IMR-90 (cell line): ENCODE measurements at regions not wholly inside any gene's neighbourhood (a gene's known extent, or its start where the extent isn't known, plus 50 kb on each side); places are given as distances from the start of the nearest gene placed in this dataset.

Source experiments
- ATAC-seq: fragments of 200-7000 bp; cut with Tn5 transposase; 2 replicates; pipeline ENCODE4 v1.9.1; 2020; ENCODE audit warnings: low read depth, mild to moderate bottlenecking, moderate library complexity
- BruUV-seq: library from RNA; stranded (reverse); fragments of 400-500 nt; replicated peaks from 2 replicates; lab custom pipeline; 2021; lab: Mats Ljungman, UMichigan
- CTCF ChIA-PET: fragments of 300-600 bp; formaldehyde crosslinking; extraction: SDS; loops from one replicate; lab custom pipeline; 2021; ENCODE audit warnings: antibody characterized with exemption; lab: Yijun Ruan, JAX
- POLR2A ChIA-PET: fragments of 300-600 bp; sonication (Branson Sonifier 250); formaldehyde crosslinking; loops from one replicate; lab custom pipeline; 2022; ENCODE audit warnings: antibody characterized with exemption; ENCODE audit not compliant: unreplicated experiment; lab: Charles Lee
- DNase-seq: peaks from one replicate; pipeline ENCODE4 v3.0.0; 2013
- H2AFZ ChIP-seq: replicated peaks from 2 replicates; pipeline ENCODE3; 2013; ENCODE audit warnings: low read length, mild to moderate bottlenecking; ENCODE audit not compliant: poor library complexity
- H2AK5ac ChIP-seq: 2 replicates; pipeline ENCODE4 v1.6.1; 2013; ENCODE audit warnings: low read depth, low read length, inconsistent platforms
- H2AK9ac ChIP-seq: replicated peaks from 2 replicates; pipeline ENCODE3; 2013; ENCODE audit warnings: mild to moderate bottlenecking, low read depth, low read length, moderate library complexity; ENCODE audit not compliant: poor library complexity
- H2BK120ac ChIP-seq: 2 replicates; pipeline ENCODE4 v1.6.1; 2013; ENCODE audit warnings: low read depth, low read length, inconsistent platforms
- H2BK15ac ChIP-seq: 3 replicates; pipeline ENCODE4 v1.6.1; 2013; ENCODE audit warnings: low read depth, low read length, inconsistent platforms
- H2BK20ac ChIP-seq: 2 replicates; pipeline ENCODE4 v1.6.1; 2013; ENCODE audit warnings: low read depth, mild to moderate bottlenecking, inconsistent platforms, low read length, moderate library complexity
- H2BK5ac ChIP-seq: 2 replicates; pipeline ENCODE4 v1.6.1; 2013; ENCODE audit warnings: mild to moderate bottlenecking, low read depth, low read length, inconsistent platforms; ENCODE audit not compliant: poor library complexity, severe bottlenecking
- H3K14ac ChIP-seq: replicated peaks from 2 replicates; pipeline ENCODE4 v1.6.1; 2013; ENCODE audit warnings: low read depth, low read length, inconsistent platforms
- H3K18ac ChIP-seq: 2 replicates; pipeline ENCODE4 v1.6.1; 2013; ENCODE audit warnings: low read depth, low read length, control low read depth
- H3K23ac ChIP-seq: 2 replicates; pipeline ENCODE4 v1.6.1; 2013; ENCODE audit warnings: low read depth, low read length, inconsistent platforms
- H3K27ac ChIP-seq: 2 replicates; pipeline ENCODE4 v1.5.1; 2013; ENCODE audit warnings: mild to moderate bottlenecking, control low read depth, low read length; ENCODE audit not compliant: insufficient read depth
- H3K27me3 ChIP-seq: 2 replicates; pipeline ENCODE4 v1.6.1; 2013; ENCODE audit warnings: low read length; ENCODE audit not compliant: control insufficient read depth, insufficient read depth
- H3K36me3 ChIP-seq: 2 replicates; pipeline ENCODE4 v1.6.1; 2013; ENCODE audit warnings: low read length, mixed read lengths; ENCODE audit not compliant: control insufficient read depth, insufficient read depth
- H3K4ac ChIP-seq: 2 replicates; pipeline ENCODE4 v1.6.1; 2013; ENCODE audit warnings: low read depth, low read length, inconsistent platforms
- H3K4me1 ChIP-seq: 2 replicates; pipeline ENCODE4 v1.6.1; 2013; ENCODE audit warnings: low read length, mixed read lengths; ENCODE audit not compliant: control insufficient read depth, insufficient read depth
- H3K4me2 ChIP-seq: 2 replicates; pipeline ENCODE4 v1.6.1; 2013; ENCODE audit warnings: low read depth, mild to moderate bottlenecking, control low read depth, low read length, moderate library complexity
- H3K4me3 ChIP-seq: 2 replicates; pipeline ENCODE4 v1.5.1; 2013; ENCODE audit warnings: low read depth, mild to moderate bottlenecking, control low read depth, low read length, moderate library complexity; ENCODE audit not compliant: insufficient read depth
- H3K56ac ChIP-seq: 2 replicates; pipeline ENCODE4 v1.6.1; 2013; ENCODE audit warnings: low read length, inconsistent platforms; ENCODE audit not compliant: insufficient read depth; ENCODE audit errors: extremely low read depth
- H3K79me1 ChIP-seq, 2 experiments: 2 replicates each; pipeline ENCODE4 v1.6.1; 2013; ENCODE audit warnings: low read length in 2 of 2, inconsistent platforms in 1 of 2, low read depth in 1 of 2
- H3K9ac ChIP-seq: 2 replicates; pipeline ENCODE4 v1.6.1; 2013; ENCODE audit warnings: low read depth, low read length, control low read depth
- H3K9me1 ChIP-seq: 2 replicates; pipeline ENCODE4 v1.6.1; 2013; ENCODE audit warnings: low read length, inconsistent platforms; ENCODE audit not compliant: insufficient read depth
- H3K9me3 ChIP-seq: 2 replicates; pipeline ENCODE4 v1.6.1; 2013; ENCODE audit warnings: low read length; ENCODE audit not compliant: control insufficient read depth, insufficient read depth
- H4K20me1 ChIP-seq: 2 replicates; pipeline ENCODE4 v1.6.1; 2013; ENCODE audit warnings: low read length, inconsistent platforms; ENCODE audit not compliant: insufficient read depth
- H4K5ac ChIP-seq: 2 replicates; pipeline ENCODE4 v1.6.1; 2013; ENCODE audit warnings: mild to moderate bottlenecking, low read depth, low read length, control low read depth
- H4K8ac ChIP-seq, 2 experiments: 2 replicates each; pipeline ENCODE4 v1.6.1; 2013; ENCODE audit warnings: low read depth in 2 of 2, low read length in 2 of 2, control low read depth in 1 of 2, inconsistent platforms in 1 of 2
- H4K91ac ChIP-seq: 2 replicates; pipeline ENCODE4 v1.6.1; 2013; ENCODE audit warnings: low read depth, low read length, inconsistent platforms; ENCODE audit not compliant: insufficient read depth
- CHD1 ChIP-seq: IDR thresholded peaks from 2 replicates; pipeline ENCODE4 v1.6.1; 2012; ENCODE audit warnings: low read depth, low read length, improper control_type of control experiment
- FOS ChIP-seq: fragments of 150-350 bp; IDR thresholded peaks from 2 replicates; pipeline ENCODE4 v1.6.1; 2016; ENCODE audit warnings: low read depth, low read length
- MAFK ChIP-seq: IDR thresholded peaks from 2 replicates; pipeline ENCODE4 v1.6.1; 2012; ENCODE audit warnings: low read depth, low read length, improper control_type of control experiment
- MAZ ChIP-seq: IDR thresholded peaks from 2 replicates; pipeline ENCODE4 v1.6.1; 2012; ENCODE audit warnings: low read depth, mild to moderate bottlenecking, low read length, improper control_type of control experiment, moderate library complexity, borderline replicate concordance
- POLR2A ChIP-seq: IDR thresholded peaks from 2 replicates; pipeline ENCODE4 v1.6.1; 2012; ENCODE audit warnings: mild to moderate bottlenecking, low read depth, low read length
- RAD21 ChIP-seq: IDR thresholded peaks from 2 replicates; pipeline ENCODE4 v1.6.1; 2012; ENCODE audit warnings: low read length, improper control_type of control experiment
- RCOR1 ChIP-seq: IDR thresholded peaks from 2 replicates; pipeline ENCODE4 v1.6.1; 2012; ENCODE audit warnings: mild to moderate bottlenecking, low read length, improper control_type of control experiment; ENCODE audit not compliant: insufficient replicate concordance
- RFX5 ChIP-seq: IDR thresholded peaks from 2 replicates; pipeline ENCODE4 v1.8.0; 2012; ENCODE audit warnings: low read depth, mild to moderate bottlenecking, low read length, moderate library complexity
- WGBS, 2 experiments: methylation state at CpG; one replicate each; pipeline versions ENCODE4 v1.1.5 to v1.1.7; 2013; ENCODE audit warnings: missing lambda C conversion rate in 2 of 2; ENCODE audit not compliant: insufficient read length in 1 of 2; ENCODE audit errors: extremely low coverage in 2 of 2; 5-methylcytosine and 5-hydroxymethylcytosine counted together
- dilution Hi-C: fragments of 300-500 bp; cut with HindIII; formaldehyde crosslinking; loops from one replicate; pipeline ENCODE4 v1.14.3; 2018; ENCODE audit warnings: low sequenced_read_pairs; ENCODE audit not compliant: unreplicated experiment
- in situ Hi-C: fragments of 300-500 bp; cut with MboI; formaldehyde crosslinking; loops from 3 replicates; pipeline ENCODE4 v1.14.3; 2019; ENCODE audit warnings: low sequenced_read_pairs, inconsistent platforms, mixed read lengths
- intact Hi-C: fragments of 100-400 bp; cut with micrococcal nuclease; formaldehyde crosslinking; loops from 2 replicates; pipeline ENCODE4 v1.10.0; 2022
- TF ChIP-seq, protein P1 (sequence below): conservative IDR thresholded peaks from 2 replicates; pipeline ENCODE4 v1.5.1; 2012; ENCODE audit warnings: mild to moderate bottlenecking, low read depth, low read length, improper control_type of control experiment
- TF ChIP-seq, protein P2 (sequence below): fragments of 150-350 bp; IDR thresholded peaks from 2 replicates; pipeline ENCODE4 v1.6.1; 2017; ENCODE audit warnings: mild to moderate bottlenecking, antibody characterized with exemption, low read length, low read depth

DNA sequence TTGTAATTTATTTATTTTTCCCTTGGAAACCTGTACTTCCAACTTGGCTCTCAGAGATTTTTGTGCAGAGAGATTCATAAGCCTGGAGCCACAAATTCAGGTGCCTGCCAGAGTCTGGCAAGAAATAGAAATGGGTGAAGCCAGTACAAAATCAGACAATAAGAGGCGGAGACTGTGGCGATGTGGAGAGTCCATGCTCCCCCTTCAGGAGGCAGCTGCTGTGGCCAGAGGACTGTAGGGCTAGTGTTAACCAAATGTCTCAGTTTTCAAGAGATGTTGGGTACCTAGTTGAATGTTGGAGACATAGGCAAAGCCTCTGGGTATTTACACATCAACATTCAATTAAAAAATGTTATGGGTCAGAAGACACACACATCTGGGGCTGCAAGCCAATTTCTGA, 208.6 kb downstream of the PSAT1 start:
- dilution Hi-C loops (no loop called here), in situ Hi-C loops (no loop called here), intact Hi-C loops (no loop called here)
- no peaks in the 10 kb centered on the region for H3K4me1 ChIP-seq
- no peak overlapping the region for H2AK5ac ChIP-seq
- no peak overlapping the region for H3K27ac ChIP-seq
- no peaks in the 10 kb centered on the region for H3K79me1 ChIP-seq
- H3K36me3 ChIP-seq = no peaks in the 10 kb centered on the region
- no peak overlapping the region for H3K23ac ChIP-seq
- H3K56ac ChIP-seq = no peak overlapping the region
- H3K18ac ChIP-seq = no peak overlapping the region
- H3K4ac ChIP-seq = no peak overlapping the region
- H3K14ac ChIP-seq = no peak overlapping the region
- no peak overlapping the region for H3K4me2 ChIP-seq
- H3K9me1 ChIP-seq = no peaks in the 10 kb centered on the region
- WGBS, 2 experiments = no CpG with 5 or more reads among the region's 2 CpGs
- no peaks in the 10 kb centered on the region; the same call in 1 of the 2 replicates for H3K9me3 ChIP-seq
- TF ChIP-seq POLR2A (no peak), RAD21 (no peak), RFX5 (no peak), FOS (no peak), CHD1 (no peak), MAFK (no peak), RCOR1 (no peak), MAZ (no peak)
- TF ChIP-seq, protein P1, sequence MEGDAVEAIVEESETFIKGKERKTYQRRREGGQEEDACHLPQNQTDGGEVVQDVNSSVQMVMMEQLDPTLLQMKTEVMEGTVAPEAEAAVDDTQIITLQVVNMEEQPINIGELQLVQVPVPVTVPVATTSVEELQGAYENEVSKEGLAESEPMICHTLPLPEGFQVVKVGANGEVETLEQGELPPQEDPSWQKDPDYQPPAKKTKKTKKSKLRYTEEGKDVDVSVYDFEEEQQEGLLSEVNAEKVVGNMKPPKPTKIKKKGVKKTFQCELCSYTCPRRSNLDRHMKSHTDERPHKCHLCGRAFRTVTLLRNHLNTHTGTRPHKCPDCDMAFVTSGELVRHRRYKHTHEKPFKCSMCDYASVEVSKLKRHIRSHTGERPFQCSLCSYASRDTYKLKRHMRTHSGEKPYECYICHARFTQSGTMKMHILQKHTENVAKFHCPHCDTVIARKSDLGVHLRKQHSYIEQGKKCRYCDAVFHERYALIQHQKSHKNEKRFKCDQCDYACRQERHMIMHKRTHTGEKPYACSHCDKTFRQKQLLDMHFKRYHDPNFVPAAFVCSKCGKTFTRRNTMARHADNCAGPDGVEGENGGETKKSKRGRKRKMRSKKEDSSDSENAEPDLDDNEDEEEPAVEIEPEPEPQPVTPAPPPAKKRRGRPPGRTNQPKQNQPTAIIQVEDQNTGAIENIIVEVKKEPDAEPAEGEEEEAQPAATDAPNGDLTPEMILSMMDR = no peak
- TF ChIP-seq, protein P2, sequence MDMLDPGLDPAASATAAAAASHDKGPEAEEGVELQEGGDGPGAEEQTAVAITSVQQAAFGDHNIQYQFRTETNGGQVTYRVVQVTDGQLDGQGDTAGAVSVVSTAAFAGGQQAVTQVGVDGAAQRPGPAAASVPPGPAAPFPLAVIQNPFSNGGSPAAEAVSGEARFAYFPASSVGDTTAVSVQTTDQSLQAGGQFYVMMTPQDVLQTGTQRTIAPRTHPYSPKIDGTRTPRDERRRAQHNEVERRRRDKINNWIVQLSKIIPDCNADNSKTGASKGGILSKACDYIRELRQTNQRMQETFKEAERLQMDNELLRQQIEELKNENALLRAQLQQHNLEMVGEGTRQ = no peak
- H4K8ac ChIP-seq = no peak overlapping the region
- H3K27me3 ChIP-seq = peaks cover 11% of the 10 kb centered on the region
- no peak overlapping the region for H2BK20ac ChIP-seq
- BruUV-seq = no TSS peak
- ATAC-seq (no peak), DNase-seq (no peak)
- H4K91ac ChIP-seq = no peak overlapping the region
- H4K20me1 ChIP-seq = no peaks in the 10 kb centered on the region
- H2BK5ac ChIP-seq = no peak overlapping the region
- H4K5ac ChIP-seq = no peak overlapping the region
- no peak overlapping the region for H2AK9ac ChIP-seq
- CTCF ChIA-PET = no interaction called here
- H3K4me3 ChIP-seq = no peak overlapping the region
- no peak overlapping the region for H3K9ac ChIP-seq
- no peak overlapping the region for H2BK120ac ChIP-seq
- H2BK15ac ChIP-seq = no peak overlapping the region
- no peak overlapping the region for H2AFZ ChIP-seq
- POLR2A ChIA-PET = no interaction called here
